GM21423 (cell line): ENCODE measurements at regions not wholly inside any gene's neighbourhood (a gene's known extent, or its start where the extent isn't known, plus 50 kb on each side); places are given as distances from the start of the nearest gene placed in this dataset.

Experiments
- ATAC-seq: cut with Tn5 transposase; IDR thresholded peaks from one replicate; pipeline ENCODE4 v1.9.1; 2021; ENCODE audit warnings: mild to moderate bottlenecking, moderate library complexity; ENCODE audit not compliant: unreplicated experiment

DNA sequence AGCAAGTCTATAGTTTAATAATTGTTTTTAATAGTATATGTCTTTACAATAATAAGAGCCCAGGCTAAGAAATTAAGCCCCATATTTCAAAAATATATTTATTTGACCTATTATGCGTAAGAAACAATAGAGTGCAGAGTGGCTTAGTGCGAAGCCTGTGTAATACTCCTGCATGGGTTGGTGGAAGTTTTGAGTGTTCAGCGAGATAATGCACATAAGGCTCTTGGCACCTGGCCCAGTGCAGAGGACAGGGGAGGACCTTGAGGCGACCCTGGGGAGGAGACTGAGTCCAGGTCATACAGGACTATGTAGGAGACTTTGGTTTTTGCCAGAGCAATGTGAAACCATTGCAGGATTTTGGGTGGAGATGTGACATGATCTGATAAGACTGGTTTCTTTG is 132.4 kb upstream of the ST6GAL2 start:
- no peak for ATAC-seq

DNA sequence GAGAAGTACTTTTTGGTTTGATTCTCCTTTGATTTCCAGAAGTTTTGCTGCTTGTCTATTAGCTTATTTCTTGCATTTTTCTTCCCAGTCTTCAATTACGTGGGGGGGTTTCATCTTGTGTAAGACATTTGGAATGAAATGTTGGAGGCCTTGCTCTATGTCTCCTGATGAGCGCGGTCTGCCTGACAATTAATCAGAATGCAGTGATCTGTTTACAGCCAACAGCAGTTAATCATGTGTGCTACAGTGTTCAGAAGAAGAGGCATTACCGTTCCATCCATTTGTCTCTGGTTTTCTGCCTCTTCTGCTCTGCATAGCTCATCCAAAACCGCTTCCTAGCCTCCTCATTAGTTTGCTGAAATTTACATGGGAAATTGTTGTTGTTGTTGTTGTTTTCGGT is 134.4 kb upstream of the ST6GAL2 start:
- no peak for ATAC-seq

DNA sequence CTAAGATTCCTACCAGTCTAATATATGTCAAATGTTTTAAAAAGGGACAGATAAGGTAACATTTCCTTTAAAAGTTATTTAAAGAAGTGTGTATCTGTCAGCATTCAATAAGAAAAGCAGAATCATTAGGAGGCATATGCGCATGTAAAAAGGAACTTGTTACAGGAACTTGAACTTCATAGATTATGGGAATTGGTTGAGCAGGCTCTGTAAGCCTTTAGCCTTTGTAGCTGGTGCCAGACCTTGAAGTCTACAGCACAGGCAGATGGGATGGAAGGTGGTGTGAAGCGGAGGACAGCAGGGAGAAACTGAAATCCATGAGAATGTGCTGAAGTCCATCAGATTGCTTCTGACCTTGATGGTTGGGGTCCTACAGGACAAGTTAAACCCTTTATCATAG is 138.3 kb upstream of the ST6GAL2 start:
- no peak for ATAC-seq

DNA sequence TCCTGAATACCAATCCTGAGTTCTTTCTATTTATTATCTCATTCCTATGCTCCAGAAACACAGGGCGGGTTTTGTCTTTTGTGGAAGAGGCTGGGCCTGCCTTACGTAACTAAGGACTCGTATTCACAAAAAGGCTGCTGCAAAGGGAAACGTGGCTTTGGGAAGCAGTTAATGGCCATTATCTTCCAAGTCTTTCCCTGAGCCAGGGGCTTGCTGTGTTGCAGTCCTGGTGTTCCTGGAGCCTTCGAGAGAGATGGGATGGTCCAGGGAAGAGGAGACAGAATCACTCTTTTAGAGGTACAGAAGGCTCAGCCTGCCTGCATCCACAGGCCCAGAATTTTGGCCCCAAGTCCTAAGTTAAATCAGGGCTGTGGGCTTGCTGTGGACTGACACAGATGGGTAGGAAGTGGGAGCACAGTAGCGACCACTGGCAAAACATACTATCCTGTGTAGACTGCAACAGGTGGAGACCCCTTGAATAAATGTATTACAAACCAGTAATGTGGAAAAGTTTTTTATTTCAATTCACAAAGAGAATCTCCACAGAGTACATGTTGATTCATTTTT is 139.4 kb upstream of the ST6GAL2 start:
- ATAC-seq = no peak

DNA sequence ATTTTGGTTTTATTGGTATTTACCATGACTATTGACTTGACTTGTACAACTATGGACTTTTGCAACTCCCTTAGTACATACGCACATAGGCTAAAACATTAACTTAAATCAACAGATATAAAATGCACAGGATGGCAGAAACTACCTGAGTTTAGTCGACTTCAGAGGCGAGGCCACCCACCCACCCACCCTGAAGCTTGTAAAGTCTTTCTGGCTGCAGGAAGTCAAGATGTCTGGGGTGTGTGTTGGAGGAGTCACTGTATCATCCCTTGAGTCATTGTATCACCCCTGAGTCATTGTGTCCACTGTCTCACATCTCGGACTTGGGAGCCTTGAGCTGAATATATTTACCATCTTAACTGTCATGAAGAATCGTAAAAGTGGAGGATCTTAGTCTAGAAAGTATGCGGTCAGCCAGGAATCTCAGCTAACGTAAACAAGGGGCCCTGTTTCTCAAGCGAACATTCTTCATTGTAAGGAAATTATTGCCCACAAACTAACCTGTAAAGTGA is 140.0 kb upstream of the ST6GAL2 start:
- ATAC-seq = no peak

DNA sequence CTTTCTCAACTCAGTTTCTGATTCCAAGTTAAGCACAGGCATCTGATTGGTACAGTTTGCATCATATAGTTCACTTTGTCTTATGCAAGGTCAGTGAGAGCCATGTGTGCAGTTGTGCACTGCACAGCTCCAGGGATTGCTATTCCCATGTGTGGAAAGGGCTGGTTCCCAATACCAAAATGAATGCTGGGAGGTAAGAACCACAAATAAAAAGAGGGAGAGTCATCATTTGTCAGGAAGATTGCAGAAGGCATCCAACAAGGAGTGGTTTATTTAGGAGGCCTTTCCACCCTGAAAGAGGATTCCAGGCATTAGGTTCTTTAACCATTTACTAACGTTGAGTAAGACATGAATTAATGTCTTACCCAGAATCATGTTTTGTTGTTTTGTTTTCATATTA is 141.2 kb upstream of the ST6GAL2 start:
- no peak for ATAC-seq

DNA sequence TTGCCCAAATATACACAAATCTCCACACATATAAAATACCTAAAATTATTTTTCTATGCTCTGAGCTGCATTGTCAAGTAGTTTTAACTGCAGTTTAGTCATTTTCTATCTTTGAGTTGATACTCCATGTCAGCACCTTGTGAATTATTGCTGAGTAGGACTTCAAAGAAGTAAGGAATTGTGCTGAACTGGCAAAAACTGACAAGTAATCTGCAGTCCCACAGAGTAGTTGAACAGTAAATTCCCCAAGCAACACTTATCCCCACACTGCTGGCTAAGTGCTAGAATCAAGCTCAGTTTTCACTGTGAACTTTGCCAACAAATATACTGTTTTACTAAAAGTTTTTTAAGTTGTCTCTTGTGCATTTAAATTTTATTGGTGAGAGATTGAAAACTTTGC is 141.8 kb upstream of the ST6GAL2 start:
- no peak for ATAC-seq

DNA sequence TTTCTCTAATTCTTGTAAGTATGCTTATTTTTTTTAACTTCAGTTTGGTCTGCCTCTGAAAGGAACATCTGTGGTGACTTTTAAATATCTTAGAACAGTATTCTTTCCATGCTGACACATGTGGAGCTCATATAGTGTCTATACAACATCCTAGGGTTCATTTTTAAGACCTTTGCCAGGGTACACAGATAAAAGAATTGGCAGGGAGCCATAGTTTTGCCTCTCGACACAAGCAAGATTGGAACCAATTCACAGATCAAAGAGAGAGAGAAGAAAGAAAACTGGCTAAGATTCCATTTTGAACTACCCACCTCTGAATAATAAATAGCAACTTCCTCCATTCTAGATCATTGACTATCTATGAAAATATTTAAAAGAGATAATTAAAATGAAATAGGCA is 142.7 kb upstream of the ST6GAL2 start:
- no peak for ATAC-seq

DNA sequence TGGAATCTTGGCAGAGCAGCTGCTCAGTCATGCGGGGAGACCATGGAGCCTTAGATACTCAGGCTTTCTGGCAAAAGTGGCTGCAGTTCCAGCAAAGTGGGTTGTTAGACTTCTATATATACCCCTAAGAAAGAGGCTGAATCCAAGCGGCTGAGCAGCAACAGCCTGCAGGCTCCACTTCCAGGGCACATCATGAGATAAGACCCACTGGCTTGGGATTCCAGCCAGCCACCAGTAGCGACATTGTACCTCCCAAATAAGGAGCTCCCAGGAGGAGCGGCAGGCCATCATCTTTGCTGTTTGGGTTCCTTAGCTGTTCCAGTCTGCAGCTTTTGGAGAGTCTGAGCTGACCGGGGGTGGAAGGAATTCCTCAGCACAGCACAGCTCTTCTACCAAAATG is 150.3 kb upstream of the ST6GAL2 start:
- no peak for ATAC-seq

DNA sequence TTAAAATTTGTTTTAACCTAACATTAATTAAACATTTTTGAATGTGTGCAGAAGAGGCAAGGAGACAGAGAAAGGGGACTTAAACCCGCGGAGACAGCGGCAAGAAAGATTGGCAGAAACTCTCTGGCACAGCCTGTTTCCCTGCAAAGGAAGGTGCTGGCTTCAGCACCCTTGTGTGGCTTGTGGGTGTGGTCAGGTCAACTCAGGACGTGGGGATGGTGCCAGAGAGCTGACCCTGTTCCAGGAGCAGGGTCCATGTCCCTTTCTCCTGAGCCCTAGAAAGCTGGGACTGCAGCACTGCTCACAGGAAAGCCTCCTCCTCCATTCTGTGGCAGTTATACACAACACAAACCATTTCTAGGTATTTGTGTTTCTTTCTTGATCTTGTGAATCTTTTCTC is 176.2 kb upstream of the ST6GAL2 start:
- ATAC-seq = no peak

DNA sequence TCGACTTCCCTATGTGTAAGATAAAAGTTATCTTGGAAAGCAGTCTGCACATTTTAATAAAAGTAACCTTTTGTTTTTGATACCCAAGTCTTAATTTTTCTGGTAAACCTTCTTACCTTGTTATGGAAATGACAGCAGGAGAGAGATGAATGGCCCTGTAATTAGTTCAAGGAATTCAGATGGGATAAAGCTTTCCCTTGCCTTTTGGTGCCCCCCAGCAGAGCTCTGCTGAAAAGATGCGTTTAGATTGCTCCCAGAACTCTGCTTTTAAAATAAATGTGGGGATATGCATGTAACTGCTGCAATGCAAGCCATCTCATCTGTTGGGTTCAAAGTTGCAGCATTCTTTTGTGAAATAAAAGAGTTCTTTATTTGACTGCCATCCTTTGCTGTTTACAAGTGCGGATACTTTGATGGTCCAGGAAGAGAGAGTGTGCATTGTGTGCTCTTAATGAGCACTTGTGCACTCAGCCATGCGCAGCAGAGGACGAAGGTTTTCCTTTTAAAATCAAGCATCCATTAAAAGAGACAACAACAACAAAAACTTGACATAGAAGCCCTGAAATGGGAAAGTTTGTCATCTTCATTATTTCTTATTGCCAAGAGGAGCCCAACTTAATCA is 176.7 kb upstream of the ST6GAL2 start:
- ATAC-seq = no peak

DNA sequence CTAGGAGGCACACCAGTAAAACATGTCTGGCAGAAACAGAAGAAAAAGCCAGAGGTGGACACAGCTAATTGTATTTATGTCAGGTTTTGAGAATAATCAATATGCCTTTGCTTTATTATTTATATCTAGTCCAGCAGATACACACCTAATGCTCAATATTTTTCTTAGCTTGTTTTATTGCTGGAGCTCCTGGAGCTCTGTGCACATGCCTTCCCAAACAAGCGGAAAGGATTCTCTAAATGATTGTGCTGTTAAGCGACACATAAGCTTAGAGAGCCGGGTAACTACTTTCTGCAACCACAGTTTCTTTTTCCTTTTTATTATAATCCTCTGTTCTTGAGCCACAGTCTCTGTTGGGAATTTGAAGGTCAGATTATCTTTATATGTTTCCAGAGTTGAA is 177.3 kb upstream of the ST6GAL2 start:
- no peak for ATAC-seq

DNA sequence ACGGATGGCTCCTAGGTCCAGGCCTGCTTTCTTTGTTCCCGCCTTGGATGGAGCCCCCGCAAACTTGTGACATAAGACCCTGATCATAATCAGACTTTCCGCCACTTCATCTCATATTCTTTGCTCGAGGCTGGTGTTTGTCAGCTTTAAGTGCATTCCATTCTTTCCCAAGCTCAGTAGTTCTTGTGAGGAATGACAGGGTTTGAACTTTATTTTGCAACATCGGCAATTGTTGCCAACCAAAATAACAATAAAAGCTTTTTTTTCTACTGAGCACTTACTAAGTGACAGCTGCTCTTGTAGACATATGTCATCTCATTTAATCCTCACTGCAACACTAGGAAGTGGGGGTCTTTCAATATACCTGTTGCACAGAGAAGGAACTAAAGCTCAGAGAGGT is 178.8 kb upstream of the ST6GAL2 start:
- no peak for ATAC-seq

DNA sequence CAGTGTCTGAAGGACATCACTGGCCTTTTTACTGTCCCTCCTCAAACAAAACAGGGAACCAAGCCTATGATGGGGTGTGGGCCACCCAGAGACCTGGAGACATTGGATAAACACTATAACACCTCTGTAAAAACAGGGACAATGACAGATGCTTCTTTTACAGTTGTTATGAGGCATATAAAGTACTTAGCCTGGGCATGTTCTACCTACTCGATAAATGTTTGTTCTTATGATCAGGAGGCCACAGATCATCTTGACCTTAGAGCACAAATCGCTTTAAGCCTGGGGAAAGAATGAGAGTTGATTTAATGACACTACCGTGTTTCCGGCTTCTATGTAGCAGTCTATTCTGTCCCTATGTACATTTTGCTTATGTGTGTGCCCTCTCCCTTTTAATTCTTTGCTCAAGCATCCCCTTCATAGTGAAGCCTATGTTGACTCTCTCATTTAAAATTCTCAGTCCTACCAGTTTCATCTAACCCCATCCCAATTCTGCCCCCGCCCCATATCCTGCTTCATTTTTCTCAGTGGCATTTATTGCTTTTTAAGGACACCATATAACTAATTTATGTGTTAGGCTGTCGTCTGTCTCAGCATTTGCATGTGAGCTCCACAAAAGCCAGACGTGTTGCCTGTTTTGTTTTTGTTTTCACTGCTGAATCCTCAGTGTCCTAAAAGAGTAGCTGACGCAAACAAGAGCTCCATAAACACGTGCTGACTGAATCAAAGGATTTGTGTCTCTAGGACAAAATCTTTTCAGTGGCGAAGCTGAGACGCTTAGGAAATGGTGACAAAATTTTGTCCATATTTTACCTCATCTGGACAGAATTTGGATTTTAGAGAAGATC is 182.3 kb upstream of the ST6GAL2 start:
- no peak for ATAC-seq

DNA sequence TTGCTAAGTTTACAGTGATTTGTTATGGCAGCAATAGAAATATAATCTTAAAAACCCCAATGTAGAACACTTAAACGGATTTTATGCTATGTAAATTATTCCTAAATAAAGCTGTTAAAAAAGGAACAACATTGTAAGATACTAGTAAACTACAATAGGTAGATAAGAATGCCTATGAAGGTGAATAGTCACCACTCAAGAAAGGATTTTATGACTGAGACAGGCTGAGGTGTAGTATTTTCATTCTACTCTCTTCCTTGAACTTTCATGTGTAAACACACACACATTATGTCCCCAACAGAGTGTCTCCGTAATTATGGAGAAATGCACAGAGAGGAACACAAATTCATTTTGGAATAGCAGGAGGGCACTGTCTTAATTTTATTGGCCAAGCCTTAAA is 183.9 kb upstream of the ST6GAL2 start:
- no peak for ATAC-seq

DNA sequence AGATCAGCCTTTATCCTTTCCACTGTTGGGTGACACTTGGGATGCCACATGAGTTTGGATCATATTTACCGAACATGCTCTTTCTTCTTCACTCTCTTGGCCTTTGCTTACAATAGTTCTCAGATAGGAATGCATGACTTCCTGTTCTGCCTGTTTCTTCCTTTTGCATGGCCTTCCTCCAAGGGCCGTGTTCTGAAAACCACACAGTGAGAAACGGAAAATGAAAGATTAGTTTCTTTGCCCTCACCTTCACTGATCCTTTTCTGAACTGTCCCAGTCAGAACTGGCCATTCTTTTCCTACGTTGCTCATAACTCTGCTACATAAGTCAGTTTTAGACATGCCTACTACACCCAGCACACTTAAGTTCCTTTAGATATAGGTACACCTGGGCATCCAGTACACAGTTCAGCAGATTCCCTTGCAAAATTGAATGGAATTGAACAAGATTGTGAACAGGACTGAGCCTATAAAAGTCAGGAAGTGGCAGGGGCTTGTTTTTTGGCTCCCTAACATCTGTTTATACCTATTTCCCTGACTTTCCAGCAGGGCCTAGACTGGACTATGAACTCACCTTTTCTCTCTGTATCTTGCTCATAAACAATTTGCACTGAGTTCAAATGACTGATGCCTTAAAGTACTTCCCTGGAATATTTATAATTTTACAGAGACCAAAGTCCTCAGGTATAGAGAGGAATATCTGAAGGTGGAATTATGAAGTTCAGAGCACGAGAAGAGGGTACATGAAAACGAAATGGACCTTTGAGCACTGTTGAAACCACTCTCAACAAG is 186.4 kb upstream of the ST6GAL2 start:
- ATAC-seq = no peak

DNA sequence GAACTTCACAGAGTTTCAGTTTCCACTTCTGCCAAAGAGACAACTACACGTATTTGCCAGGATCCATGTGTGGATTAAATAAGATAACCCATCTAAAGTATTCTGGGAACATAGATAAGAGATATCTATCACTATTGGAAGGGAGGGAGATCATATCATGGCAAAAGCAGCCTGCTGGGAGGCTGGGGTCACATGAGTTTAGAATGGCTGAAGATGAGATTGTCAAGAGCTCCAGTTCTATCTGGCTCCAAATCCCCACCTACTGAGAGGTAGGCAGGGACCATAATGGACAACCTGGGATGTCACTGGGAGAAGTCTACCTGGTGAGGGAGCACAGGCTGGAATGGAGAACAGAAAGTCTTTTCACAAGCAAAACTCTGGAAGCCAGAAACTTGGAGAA is 192.6 kb upstream of the ST6GAL2 start:
- ATAC-seq = no peak

DNA sequence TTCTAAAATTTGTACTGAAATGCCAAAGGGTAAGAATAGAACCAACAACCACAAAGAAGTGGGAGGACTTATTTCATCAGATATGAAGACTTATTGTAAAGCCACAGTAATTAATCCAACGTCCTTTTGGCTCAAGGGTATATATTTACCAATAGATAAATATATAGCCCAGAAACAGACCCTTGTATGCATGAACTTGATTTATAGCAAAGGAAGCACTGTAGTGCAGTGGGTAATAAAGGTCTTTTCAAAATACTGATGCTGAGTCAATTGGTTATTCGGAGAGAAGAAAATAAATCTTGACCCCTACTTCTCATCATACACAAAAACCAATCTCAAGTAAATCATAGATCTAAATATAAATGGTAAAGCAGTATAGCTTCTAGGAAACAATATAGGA is 200.5 kb upstream of the ST6GAL2 start:
- ATAC-seq = no peak

DNA sequence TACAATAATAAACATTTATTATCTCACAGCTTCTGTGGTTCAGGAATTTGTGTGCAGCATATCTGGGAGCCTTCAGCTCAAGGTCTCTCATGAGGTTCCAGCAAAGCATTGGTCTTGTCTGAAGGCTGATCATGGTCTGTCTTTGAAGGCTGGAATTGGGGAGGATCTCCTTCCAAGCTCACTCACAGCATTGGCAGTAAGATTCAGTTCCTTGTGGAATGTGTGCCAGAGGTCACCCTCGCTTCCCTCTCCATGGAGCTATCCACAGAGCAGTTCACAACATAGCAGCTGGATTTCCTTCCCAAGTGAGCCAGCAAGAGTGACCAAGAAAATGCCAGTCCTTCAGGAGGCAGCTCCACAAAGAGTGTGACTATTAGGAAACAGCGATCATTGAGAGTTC is 202.2 kb upstream of the ST6GAL2 start:
- ATAC-seq = no peak

DNA sequence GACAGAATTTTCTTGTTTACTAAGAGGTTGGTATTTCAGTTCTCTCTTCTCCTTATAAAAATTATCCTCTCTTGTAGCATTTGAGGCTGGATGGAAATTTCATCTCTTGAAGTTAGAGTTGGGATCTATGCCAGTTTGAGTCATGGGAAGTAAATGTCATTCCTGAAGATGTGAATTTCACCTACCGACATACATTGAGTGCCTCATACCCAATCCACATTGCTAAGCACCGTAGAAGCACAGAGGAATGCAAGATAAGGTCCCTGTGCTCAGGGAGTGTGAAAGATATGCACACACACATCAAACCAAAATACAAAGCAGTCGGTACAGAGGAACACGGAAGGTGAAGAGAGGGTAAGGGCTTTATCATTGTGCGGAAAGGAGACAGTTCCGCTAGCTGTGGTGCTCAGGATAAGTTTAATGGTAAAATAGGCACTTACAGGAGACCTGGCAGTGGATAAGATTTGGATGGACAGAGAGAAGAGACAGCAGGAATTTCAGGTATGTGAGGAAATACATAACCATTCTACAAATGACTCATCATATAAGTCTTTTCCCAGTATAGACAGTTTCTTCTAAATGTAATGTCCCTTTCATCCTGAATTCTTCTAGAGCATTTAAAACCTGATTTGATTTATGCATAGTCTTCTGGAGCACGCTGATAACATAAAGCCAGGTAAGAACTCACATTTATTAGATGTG is 205.3 kb upstream of the ST6GAL2 start:
- no peak for ATAC-seq

DNA sequence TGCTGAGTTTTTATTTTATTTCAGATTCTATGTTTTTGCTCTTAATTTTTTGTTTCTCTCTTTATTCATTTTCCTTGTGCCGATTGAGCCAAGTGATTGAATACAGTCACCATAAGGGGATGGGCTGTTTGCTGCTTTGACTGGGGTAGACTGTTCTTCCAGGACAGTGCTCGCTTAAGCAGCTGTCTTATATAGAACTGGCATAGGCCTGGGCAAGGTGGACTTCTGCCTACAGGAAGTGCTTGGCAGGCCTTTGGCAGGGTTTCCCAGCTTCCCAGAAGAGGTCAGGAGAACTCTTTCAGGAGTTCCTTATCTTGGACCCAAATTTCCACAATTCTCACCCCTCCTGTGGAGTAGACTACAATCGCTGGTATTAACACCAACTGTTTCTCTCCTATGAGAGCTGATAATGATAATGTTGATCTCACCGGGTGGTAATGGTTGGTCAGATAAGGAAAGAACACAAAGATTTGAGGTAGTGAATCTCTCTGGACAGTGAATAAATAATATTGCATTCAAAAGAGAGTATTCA is 207.5 kb upstream of the ST6GAL2 start:
- ATAC-seq = no peak
